Keratinocyte (primary cell): ENCODE measurements at regions not wholly inside any gene's neighbourhood (a gene's known extent, or its start where the extent isn't known, plus 50 kb on each side); places are given as distances from the start of the nearest gene placed in this dataset.

Experiments used
- DNase-seq: peaks from one replicate; pipeline ENCODE4 v3.0.0-alpha.2; 2011; ENCODE audit warnings: low read depth, missing footprints, low spot score
- FAIRE-seq: peaks from 2 replicates; lab custom pipeline; 2011; peaks lifted over from hg19 to GRCh38; lab: Jason Lieb, UNC
- H2AFZ ChIP-seq: 2 replicates; pipeline ENCODE4 v1.6.0; 2012; ENCODE audit warnings: low read length, control low read depth, inconsistent platforms; ENCODE audit not compliant: control insufficient read depth
- H3K27ac ChIP-seq: 2 replicates; pipeline ENCODE4 v1.5.1; 2011; ENCODE audit warnings: low read length; ENCODE audit not compliant: control insufficient read depth, insufficient read depth
- H3K27me3 ChIP-seq: 3 replicates; pipeline ENCODE4 v1.6.0; 2011; ENCODE audit warnings: low read length; ENCODE audit not compliant: control insufficient read depth, insufficient read depth; ENCODE audit errors: extremely low read depth
- H3K36me3 ChIP-seq, 2 experiments: 2 replicates in 1 of 2; 3 replicates in 1 of 2; pipeline ENCODE4 v1.5.1; 2011; ENCODE audit warnings: low read length in 2 of 2, mild to moderate bottlenecking in 1 of 2; ENCODE audit not compliant: control insufficient read depth in 2 of 2, insufficient read depth in 2 of 2; ENCODE audit errors: extremely low read depth in 1 of 2
- H3K4me1 ChIP-seq: 3 replicates; pipeline ENCODE4 v1.5.1; 2011; ENCODE audit warnings: low read length; ENCODE audit not compliant: control insufficient read depth, insufficient read depth; ENCODE audit errors: extremely low read depth
- H3K4me2 ChIP-seq: 3 replicates; pipeline ENCODE4 v1.6.0; 2011; ENCODE audit warnings: low read depth, low read length; ENCODE audit not compliant: control insufficient read depth, insufficient read depth; ENCODE audit errors: extremely low read depth
- H3K4me3 ChIP-seq, 3 experiments: fragments of 200-600 bp in 1 of 3; sonication (generic) in 1 of 3; 2 replicates in 2 of 3; 3 replicates in 1 of 3; pipeline ENCODE4 v1.5.1; 2011 to 2016; ENCODE audit warnings: low read length in 3 of 3, mild to moderate bottlenecking in 3 of 3, control low read depth in 2 of 3, inconsistent platforms in 1 of 3, low read depth in 1 of 3, mixed read lengths in 1 of 3, mixed run types in 1 of 3, moderate library complexity in 1 of 3; ENCODE audit not compliant: control insufficient read depth in 2 of 3, insufficient read depth in 2 of 3; ENCODE audit errors: extremely low read depth in 1 of 3
- H3K79me2 ChIP-seq: 2 replicates; pipeline ENCODE4 v1.6.0; 2012; ENCODE audit warnings: low read length; ENCODE audit not compliant: control insufficient read depth, insufficient read depth
- H3K9ac ChIP-seq: 3 replicates; pipeline ENCODE4 v1.6.0; 2011; ENCODE audit warnings: low read length; ENCODE audit not compliant: control insufficient read depth, insufficient read depth; ENCODE audit errors: extremely low read depth
- H3K9me1 ChIP-seq: 3 replicates; pipeline ENCODE4 v1.6.0; 2011; ENCODE audit warnings: low read length; ENCODE audit not compliant: control insufficient read depth, insufficient read depth; ENCODE audit errors: extremely low read depth
- H3K9me3 ChIP-seq: 2 replicates; pipeline ENCODE4 v1.5.1; 2012; ENCODE audit warnings: low read depth, low read length; ENCODE audit not compliant: control insufficient read depth
- H4K20me1 ChIP-seq: 3 replicates; pipeline ENCODE4 v1.6.0; 2011; ENCODE audit warnings: low read length; ENCODE audit not compliant: control insufficient read depth, insufficient read depth; ENCODE audit errors: extremely low read depth
- CTCF ChIP-seq, 3 experiments: IDR thresholded peaks in 1 of 3; conservative IDR thresholded peaks in 1 of 3; optimal IDR thresholded peaks in 1 of 3; 2 replicates in 2 of 3; 3 replicates in 1 of 3; pipeline versions ENCODE3 to v1.5.1; 2011; ENCODE audit warnings: low read length in 3 of 3, mild to moderate bottlenecking in 3 of 3, moderate library complexity in 2 of 3, control low read depth in 1 of 3, inconsistent platforms in 1 of 3; ENCODE audit not compliant: insufficient read depth in 2 of 3; ENCODE audit errors: extremely low read depth in 1 of 3
- EZH2 ChIP-seq: IDR thresholded peaks from one replicate; pipeline ENCODE4 v1.6.1; 2012; ENCODE audit warnings: inconsistent platforms, mild to moderate bottlenecking, low read length, moderate library complexity
- dilution Hi-C: fragments of 300-500 bp; cut with MboI; formaldehyde crosslinking; loops from one replicate; pipeline ENCODE4 v1.7.0; 2020; ENCODE audit warnings: low sequenced_read_pairs; ENCODE audit not compliant: extremely low pct_ligation_motif_present

- dilution Hi-C loops, result no loop called here
- no peak overlapping the region for H3K4me2 ChIP-seq
These were observed 203.6 kb upstream of the PRDM9 start for GRCh38 chr5:23303836-23304235.

DNA sequence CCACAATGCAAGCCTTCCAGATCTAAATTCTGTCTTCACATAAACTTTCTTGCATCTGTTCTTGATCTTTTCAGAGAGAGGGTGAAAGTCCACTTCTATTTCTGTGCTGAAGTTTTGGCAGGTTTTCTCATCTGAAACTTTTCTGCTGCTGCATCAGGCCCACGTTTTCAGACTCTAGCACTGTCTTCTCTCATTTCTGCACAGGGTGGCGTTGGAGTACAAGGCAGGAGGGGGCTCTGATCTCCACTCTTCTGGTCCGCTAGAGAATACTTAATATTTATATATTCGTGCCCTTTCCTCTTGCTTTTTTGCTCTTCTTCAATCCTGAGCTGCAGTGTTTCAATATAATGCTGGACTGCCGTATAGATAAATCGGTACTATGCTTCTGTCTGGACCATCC is 204.0 kb upstream of the PRDM9 start:
- dilution Hi-C loops, result no loop called here
- no peak for FAIRE-seq

More at GRCh38 chr5:23303836-23304235, 203.6 kb upstream of the PRDM9 start:
- FAIRE-seq (no peak), DNase-seq (no peak)
- H3K36me3 ChIP-seq, result no peaks in the 10 kb centered on the region
- no peaks in the 10 kb centered on the region for H3K79me2 ChIP-seq
- no peaks in the 10 kb centered on the region for H3K4me1 ChIP-seq
- no peaks in the 10 kb centered on the region for H3K9me1 ChIP-seq
- H4K20me1 ChIP-seq, result no peaks in the 10 kb centered on the region
- H3K9ac ChIP-seq, result no peak overlapping the region
- no peaks in the 10 kb centered on the region for H3K9me3 ChIP-seq
- no peak overlapping the region for H2AFZ ChIP-seq
- H3K27ac ChIP-seq, result no peak overlapping the region
- no peak for TF ChIP-seq EZH2
- no peak for TF ChIP-seq CTCF (optimal IDR thresholded peaks at IDR 0.05 in 1 of 3, IDR thresholded peaks at IDR 0.05 in 1 of 3, conservative IDR thresholded peaks at IDR 0.05 in 1 of 3; ENCODE audit: extremely low read depth in 1 of 3, insufficient read depth in 2 of 3, low read length in 3 of 3)
- H3K27me3 ChIP-seq, result no peaks in the 10 kb centered on the region
- H3K4me3 ChIP-seq, result no peak overlapping the region

More for the DNA sequence above, 204.0 kb upstream of the PRDM9 start:
- Histone ChIP-seq H3K4me2 (no peak overlapping the region), H3K27me3 (no peaks in the 10 kb centered on the region), H2AFZ (no peak overlapping the region), H4K20me1 (no peaks in the 10 kb centered on the region), H3K9me1 (no peaks in the 10 kb centered on the region), H3K9ac (no peak overlapping the region), H3K27ac (no peak overlapping the region), H3K9me3 (no peaks in the 10 kb centered on the region), H3K4me3 (no peak overlapping the region), H3K79me2 (no peaks in the 10 kb centered on the region), H3K4me1 (no peaks in the 10 kb centered on the region), H3K36me3 (no peaks in the 10 kb centered on the region)
- TF ChIP-seq CTCF (optimal IDR thresholded peaks at IDR 0.05 in 1 of 3, IDR thresholded peaks at IDR 0.05 in 1 of 3, conservative IDR thresholded peaks at IDR 0.05 in 1 of 3; ENCODE audit: extremely low read depth in 1 of 3, insufficient read depth in 2 of 3, low read length in 3 of 3), result no peak
- TF ChIP-seq EZH2, result no peak
- no peak for DNase-seq
